ENCODE measurements at regions not wholly inside any gene's neighbourhood (a gene's known extent, or its start where the extent isn't known, plus 50 kb on each side); places are given as distances from the start of the nearest gene placed in this dataset.

DNA sequence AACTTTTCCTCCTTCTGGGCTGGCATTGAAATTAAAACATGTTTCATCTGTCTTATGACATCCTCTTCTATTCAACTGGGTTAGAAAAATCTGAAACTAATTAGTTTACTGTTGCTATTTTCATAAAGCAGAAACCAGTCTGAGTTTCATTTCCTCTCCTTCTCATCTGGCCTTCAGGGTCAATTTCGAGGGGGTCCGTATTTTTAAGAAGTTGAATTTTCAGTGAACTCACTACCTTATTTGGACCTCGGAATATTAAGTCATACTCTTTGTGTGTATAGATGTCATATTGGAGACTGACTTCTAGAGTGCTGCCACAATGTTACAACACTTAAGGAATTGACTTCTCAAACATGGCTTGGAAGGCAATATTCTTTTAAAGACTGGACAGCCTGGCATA, 485.9 kb downstream of the SQOR start:
- DNase-seq = no peak

GRCh38 chr15:46121441-46121840, 486.6 kb downstream of the SQOR start:
- no peak for DNase-seq

DNA sequence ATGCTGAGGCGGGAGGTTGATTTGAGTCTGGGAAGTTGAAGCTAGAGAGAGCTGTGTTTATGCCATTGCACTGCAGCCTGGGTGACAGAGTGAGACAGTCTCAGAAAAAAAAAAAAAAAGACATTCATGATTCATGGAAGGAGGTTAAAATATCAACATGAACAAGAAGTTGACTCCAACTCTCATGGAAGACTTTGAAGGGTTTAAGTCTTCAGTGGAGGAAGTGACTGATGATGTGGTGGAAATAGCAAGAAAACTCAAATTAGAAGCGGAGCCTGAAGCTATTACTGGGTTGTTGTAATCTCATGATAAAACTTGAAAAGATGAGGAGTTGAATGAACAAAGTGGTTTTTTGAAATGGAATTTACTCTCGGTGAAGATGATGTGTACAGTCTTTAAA, 491.8 kb downstream of the SQOR start:
- no peak for DNase-seq

- DNase-seq = no peak
These were observed 492.6 kb downstream of the SQOR start for GRCh38 chr15:46127361-46127874.

DNA sequence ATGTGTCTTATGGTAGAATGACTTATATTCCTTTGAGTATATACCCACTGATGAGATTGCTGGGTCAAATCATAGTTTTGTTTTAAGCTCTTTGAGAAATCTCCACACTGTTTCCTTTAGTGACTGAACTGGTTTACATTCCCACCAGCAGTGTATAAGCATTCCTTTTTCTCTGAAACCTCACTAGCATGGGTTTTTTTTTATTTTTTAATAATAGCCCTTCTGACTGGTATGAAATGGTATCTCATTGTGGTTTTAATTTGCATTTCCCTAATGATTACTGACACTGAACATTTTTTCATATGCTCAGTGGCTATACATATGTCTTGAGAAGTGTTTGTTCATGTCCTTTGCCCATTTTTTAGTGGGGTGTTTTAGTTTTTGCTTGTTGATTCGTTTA, 494.3 kb downstream of the SQOR start:
- DNase-seq = no peak

- no peak for DNase-seq
These were observed 497.0 kb downstream of the SQOR start for GRCh38 chr15:46131876-46132275.

DNA sequence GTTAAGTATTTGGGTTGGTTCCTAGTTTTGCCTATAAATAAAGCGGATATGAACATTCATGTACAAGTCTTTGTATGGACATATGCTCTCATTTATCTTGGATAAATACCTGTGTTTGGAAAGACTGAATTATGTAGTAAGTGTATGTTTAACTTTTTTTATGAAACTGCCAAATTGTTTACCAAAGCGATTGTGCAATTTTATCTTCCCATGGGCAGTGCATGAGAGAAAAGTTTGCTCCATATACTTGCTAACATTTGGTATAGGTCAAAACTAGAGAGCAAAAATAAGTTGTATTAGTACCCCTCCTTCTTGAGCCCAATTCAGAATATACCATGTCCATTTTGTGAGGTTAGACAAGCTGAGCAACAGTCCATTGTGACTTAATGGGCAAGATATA, 502.6 kb downstream of the SQOR start:
- no peak for DNase-seq

GRCh38 chr15:46146002-46146401, 511.2 kb downstream of the SQOR start:
- no peak for DNase-seq

DNA sequence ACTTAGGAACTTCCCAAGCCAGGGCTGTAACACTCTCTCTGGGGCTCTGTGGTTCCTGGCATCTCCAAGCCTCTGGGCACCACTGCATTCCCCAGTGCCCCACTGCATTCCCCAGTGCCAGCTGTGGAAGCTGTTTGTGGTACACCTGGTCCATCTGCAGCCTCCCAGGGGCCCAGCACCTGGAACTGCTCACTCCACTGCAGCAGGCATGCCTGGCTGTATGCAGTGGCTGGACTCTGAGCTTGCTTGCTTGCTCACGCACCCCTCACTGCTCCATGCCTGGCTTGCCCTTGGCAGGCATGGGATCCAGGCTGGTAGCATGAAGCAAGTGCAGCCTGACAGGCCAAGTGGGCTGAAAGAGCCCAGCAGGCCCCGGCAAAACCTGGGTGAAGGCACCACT, 512.1 kb downstream of the SQOR start:
- DNase-seq = no peak

GRCh38 chr15:46151786-46152185, 517.0 kb downstream of the SQOR start:
- no peak for DNase-seq

- DNase-seq = no peak
These were observed 531.9 kb downstream of the SQOR start for GRCh38 chr15:46166750-46167149.

DNA sequence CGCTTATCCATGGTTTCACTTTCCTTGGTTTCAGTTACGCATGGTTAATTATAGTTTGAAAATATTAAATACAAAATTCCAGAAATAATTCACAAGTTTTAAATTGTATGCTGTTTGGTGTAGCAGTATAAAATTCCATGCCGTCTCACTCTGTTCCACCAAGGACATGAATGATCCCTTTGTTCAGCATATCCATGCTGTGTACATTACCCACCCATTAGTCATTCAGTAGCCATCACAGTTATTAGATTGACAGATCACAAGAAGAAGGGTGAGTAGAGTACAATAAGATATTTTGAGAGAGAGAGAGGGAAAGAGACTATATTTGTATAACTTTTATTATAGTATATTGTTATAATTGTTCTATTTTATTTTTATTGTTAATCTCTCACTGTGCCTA, 535.5 kb downstream of the SQOR start:
- DNase-seq = no peak

GRCh38 chr15:46174122-46174521, 539.3 kb downstream of the SQOR start:
- DNase-seq = no peak

DNA sequence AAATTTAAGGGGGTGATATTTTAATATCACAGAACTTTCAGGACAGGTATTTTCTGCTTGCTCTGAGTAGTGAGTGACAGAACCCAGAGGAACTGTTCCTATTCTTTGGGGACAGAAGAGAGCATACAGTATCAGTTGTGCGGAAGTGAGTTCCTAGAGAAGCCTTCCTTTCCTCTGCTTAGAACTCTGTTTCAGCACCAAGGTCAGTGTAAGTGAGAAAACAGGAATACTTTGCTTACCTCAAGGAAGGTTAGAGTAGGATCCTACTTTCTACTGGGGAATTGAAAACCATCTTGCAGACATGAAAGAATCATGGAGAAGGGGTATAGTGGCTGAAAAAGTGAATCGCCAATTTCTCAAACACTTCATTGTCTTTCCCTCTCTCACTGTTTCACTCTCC, 542.4 kb downstream of the SQOR start:
- no peak for DNase-seq

GRCh38 chr15:46178138-46178537, 543.3 kb downstream of the SQOR start:
- DNase-seq = no peak

GRCh38 chr15:46207341-46207740, 572.5 kb downstream of the SQOR start:
- DNase-seq = no peak

GRCh38 chr15:46213551-46213950, 578.7 kb downstream of the SQOR start:
- no peak for DNase-seq

GRCh38 chr15:46222826-46223225, 588.0 kb downstream of the SQOR start:
- DNase-seq = no peak

GRCh38 chr15:46229263-46229662, 594.4 kb downstream of the SQOR start:
- no peak for DNase-seq

- no peak for DNase-seq
These were observed 597.0 kb downstream of the SQOR start for GRCh38 chr15:46231786-46232185.

GRCh38 chr15:46232471-46232870, 597.6 kb downstream of the SQOR start:
- DNase-seq = no peak

GRCh38 chr15:46242935-46243334, 608.1 kb downstream of the SQOR start:
- DNase-seq = no peak

- DNase-seq = no peak
These were observed 617.1 kb downstream of the SQOR start for GRCh38 chr15:46251903-46252302.

DNA sequence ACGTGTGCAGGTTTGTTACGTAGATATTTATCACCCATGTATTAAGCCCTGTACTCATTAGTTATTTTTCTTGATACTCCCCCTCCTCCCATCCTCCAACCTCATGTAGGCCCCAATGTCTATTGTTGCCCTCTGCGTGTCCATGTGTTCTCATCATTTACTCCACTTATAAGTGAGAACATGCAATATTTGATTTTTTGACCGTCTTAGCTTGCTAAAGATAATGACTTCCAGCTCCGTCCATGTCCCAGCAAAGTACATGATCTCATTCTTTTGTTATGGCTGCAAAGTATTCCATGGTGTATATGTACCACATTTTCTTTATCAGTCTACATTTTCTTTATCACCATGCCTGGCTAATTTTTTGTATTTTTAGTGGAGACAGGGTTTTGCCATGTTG, 623.2 kb downstream of the SQOR start:
- no peak for DNase-seq

GRCh38 chr15:46260937-46261336, 626.1 kb downstream of the SQOR start:
- DNase-seq = no peak

All from activated gamma-delta T cell (primary cell).